ENCODE measurements at regions not wholly inside any gene's neighbourhood (a gene's known extent, or its start where the extent isn't known, plus 50 kb on each side); places are given as distances from the start of the nearest gene placed in this dataset.

DNA sequence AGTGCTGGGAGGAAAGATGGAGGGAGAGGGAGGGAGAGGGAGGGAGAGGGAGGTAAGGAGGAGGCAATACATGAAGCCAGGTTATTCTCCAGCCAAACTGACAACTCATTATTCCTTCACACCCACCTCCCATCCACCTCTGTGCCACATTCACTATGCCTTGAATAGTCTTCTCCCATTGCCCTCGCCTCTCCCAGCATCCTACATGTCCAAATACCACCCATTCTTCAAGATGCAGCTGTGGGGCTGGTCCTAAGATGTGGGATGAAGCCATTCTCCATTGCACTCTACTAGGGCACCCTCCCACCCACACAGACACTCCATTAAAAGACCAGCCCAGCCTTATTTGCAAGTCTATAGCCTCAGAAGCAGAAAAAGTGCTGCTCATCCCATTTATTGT is 165.8 kb downstream of the RRAGC start:
- TF ChIP-seq CTCF (IDR thresholded peaks at IDR 0.05) (no peak), POLR2A (IDR thresholded peaks at IDR 0.05) (no peak)
